WTC11 (cell line): ENCODE measurements at regions not wholly inside any gene's neighbourhood (a gene's known extent, or its start where the extent isn't known, plus 50 kb on each side); places are given as distances from the start of the nearest gene placed in this dataset.

Experiments used
- ATAC-seq: fragments of 200-7000 bp; cut with Tn5 transposase; 2 replicates; pipeline ENCODE4 v1.10.0; 2021; ENCODE audit warnings: mild to moderate bottlenecking, moderate library complexity
- CTCF ChIA-PET: fragments of 300-600 bp; sonication (Branson Sonifier 250); formaldehyde crosslinking; loops from one replicate; lab custom pipeline; 2021; ENCODE audit warnings: antibody characterized with exemption; lab: Charles Lee
- POLR2A ChIA-PET: fragments of 350-600 bp; sonication (Branson Sonifier 250); formaldehyde crosslinking; loops from one replicate; lab custom pipeline; 2021; ENCODE audit warnings: antibody characterized with exemption; lab: Charles Lee
- DNase-seq: peaks from one replicate; pipeline ENCODE4 v3.0.0; 2021; ENCODE audit warnings: low spot score
- H3K27ac Mint-ChIP-seq: 2 replicates; pipeline ENCODE4 v1.8.0; 2021; ENCODE audit warnings: mixed read lengths
- H3K27me3 Mint-ChIP-seq: 2 replicates; pipeline ENCODE4 v1.8.0; 2021; ENCODE audit warnings: low read depth, mild to moderate bottlenecking, moderate library complexity, mixed read lengths
- H3K36me3 Mint-ChIP-seq: 2 replicates; pipeline ENCODE4 v1.8.0; 2021; ENCODE audit warnings: mixed read lengths
- H3K4me1 Mint-ChIP-seq: 2 replicates; pipeline ENCODE4 v1.8.0; 2022; ENCODE audit warnings: mixed read lengths
- H3K4me3 Mint-ChIP-seq: 2 replicates; pipeline ENCODE4 v1.8.0; 2021; ENCODE audit warnings: mild to moderate bottlenecking, moderate library complexity, mixed read lengths
- H3K9me3 Mint-ChIP-seq: 2 replicates; pipeline ENCODE4 v1.8.0; 2021; ENCODE audit warnings: mixed read lengths
- ATF1 ChIP-seq: sonication (generic); formaldehyde crosslinking; IDR thresholded peaks from 2 replicates; pipeline ENCODE4 v1.8.1; 2023; ENCODE audit warnings: mild to moderate bottlenecking, moderate library complexity, missing genetic modification reagents
- CREB1 ChIP-seq: sonication (generic); formaldehyde crosslinking; IDR thresholded peaks from 2 replicates; pipeline ENCODE4 v1.8.0; 2023; ENCODE audit warnings: mild to moderate bottlenecking, missing genetic modification reagents
- ESRRA ChIP-seq: sonication (generic); formaldehyde crosslinking; IDR thresholded peaks from 2 replicates; pipeline ENCODE4 v1.8.1; 2022; ENCODE audit warnings: mild to moderate bottlenecking, missing genetic modification reagents, borderline replicate concordance
- FOXJ3 ChIP-seq: sonication (generic); formaldehyde crosslinking; IDR thresholded peaks from 2 replicates; pipeline ENCODE4 v1.9.0; 2021; ENCODE audit warnings: missing genetic modification reagents, mild to moderate bottlenecking, borderline replicate concordance
- GTF2I ChIP-seq: fragments of 250-450 bp; sonication (Bioruptor Pico); conservative IDR thresholded peaks from 2 replicates; pipeline ENCODE4 v1.4.0; 2021; ENCODE audit warnings: mild to moderate bottlenecking
- JAZF1 ChIP-seq: fragments of 250-450 bp; sonication (Bioruptor Pico); IDR thresholded peaks from 2 replicates; pipeline ENCODE4 v1.9.0; 2021; ENCODE audit warnings: moderate library complexity, mild to moderate bottlenecking, inconsistent platforms
- JUN ChIP-seq: sonication (generic); formaldehyde crosslinking; IDR thresholded peaks from 2 replicates; pipeline ENCODE4 v1.8.0; 2023; ENCODE audit warnings: mild to moderate bottlenecking, missing genetic modification reagents
- RELA ChIP-seq: sonication (generic); formaldehyde crosslinking; IDR thresholded peaks from 2 replicates; pipeline ENCODE4 v1.8.1; 2022; ENCODE audit warnings: missing genetic modification reagents, mild to moderate bottlenecking, borderline replicate concordance
- SOX15 ChIP-seq: fragments of 250-450 bp; sonication (Bioruptor Pico); IDR thresholded peaks from 2 replicates; pipeline ENCODE4 v1.9.0; 2021; ENCODE audit warnings: mild to moderate bottlenecking
- TEAD4 ChIP-seq: sonication (generic); formaldehyde crosslinking; IDR thresholded peaks from 2 replicates; pipeline ENCODE4 v1.8.0; 2022; ENCODE audit warnings: mild to moderate bottlenecking, missing genetic modification reagents
- ZBTB21 ChIP-seq: sonication (generic); formaldehyde crosslinking; IDR thresholded peaks from 2 replicates; pipeline ENCODE4 v1.8.1; 2023; ENCODE audit warnings: mild to moderate bottlenecking, missing genetic modification reagents, borderline replicate concordance
- TF ChIP-seq, protein P1 (sequence below): fragments of 250-450 bp; sonication (Bioruptor Pico); IDR thresholded peaks from 2 replicates; pipeline ENCODE4 v1.9.0; 2021; ENCODE audit warnings: moderate library complexity, mild to moderate bottlenecking, inconsistent platforms, borderline replicate concordance
- TF ChIP-seq, protein P2 (sequence below): fragments of 250-450 bp; sonication (Bioruptor Pico); IDR thresholded peaks from 2 replicates; pipeline ENCODE4 v1.8.0; 2021; ENCODE audit warnings: mild to moderate bottlenecking
- TF ChIP-seq, protein P3 (sequence below): sonication (generic); formaldehyde crosslinking; IDR thresholded peaks from 2 replicates; pipeline ENCODE4 v1.8.0; 2022; ENCODE audit warnings: missing genetic modification reagents
- TF ChIP-seq, protein P4 (sequence below): sonication (generic); formaldehyde crosslinking; conservative IDR thresholded peaks from 2 replicates; pipeline ENCODE4 v1.8.1; 2023; ENCODE audit warnings: mild to moderate bottlenecking, low read depth, missing genetic modification reagents, moderate library complexity
- TF ChIP-seq, protein P5 (sequence below): sonication (generic); formaldehyde crosslinking; IDR thresholded peaks from 2 replicates; pipeline ENCODE4 v1.8.0; 2023; ENCODE audit warnings: mild to moderate bottlenecking, missing genetic modification reagents
- TF ChIP-seq, protein P6 (sequence below): sonication (generic); formaldehyde crosslinking; IDR thresholded peaks from 2 replicates; pipeline ENCODE4 v1.8.1; 2022; ENCODE audit warnings: missing genetic modification reagents, borderline replicate concordance

DNA sequence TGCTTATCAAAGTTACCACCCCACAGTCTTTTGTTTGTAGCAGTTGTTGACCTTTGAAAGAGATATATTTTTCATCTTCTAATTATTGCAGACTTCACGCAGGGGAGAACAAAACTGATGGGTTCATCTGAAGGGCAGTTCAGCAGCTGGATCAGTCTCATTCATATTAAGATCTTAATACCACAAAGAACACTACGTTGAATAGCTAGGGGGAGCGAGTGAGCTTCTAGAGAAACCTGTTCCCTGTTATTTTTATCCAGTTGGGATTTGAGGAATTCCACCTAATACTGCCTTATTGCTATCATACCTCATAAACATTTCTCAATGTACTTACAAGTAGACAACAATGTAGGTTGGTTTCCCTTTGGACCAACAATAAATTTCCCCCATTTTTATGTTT is 306.1 kb upstream of the KIF2B start (continued):
- TF ChIP-seq, protein P1, sequence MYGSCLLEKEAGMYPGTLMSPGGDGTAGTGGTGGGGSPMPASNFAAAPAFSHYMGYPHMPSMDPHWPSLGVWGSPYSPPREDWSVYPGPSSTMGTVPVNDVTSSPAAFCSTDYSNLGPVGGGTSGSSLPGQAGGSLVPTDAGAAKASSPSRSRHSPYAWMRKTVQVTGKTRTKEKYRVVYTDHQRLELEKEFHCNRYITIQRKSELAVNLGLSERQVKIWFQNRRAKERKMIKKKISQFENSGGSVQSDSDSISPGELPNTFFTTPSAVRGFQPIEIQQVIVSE (CRISPR knock-in tag): no peak
- TF ChIP-seq, all 79 proteins: peak for 0

DNA sequence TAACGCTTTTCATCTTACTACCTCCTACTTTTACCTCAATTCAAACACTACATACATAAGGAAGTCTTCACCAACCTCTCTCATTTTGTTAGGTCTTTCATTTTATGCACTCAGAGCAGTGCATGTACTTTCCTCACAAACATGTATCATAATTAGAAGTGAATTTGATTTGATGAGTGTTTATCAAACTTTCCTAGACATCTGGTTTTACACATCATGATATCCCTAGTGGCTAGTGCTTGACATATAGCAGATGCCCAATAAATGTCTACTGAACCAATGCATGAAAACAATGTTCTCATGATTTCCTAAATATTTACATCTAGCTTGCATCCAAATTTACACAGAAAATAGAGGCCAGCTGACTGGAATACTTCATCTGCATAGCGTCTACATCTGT is 323.4 kb upstream of the KIF2B start:
- Mint-ChIP-seq H3K4me1 (0 out of 2 replicates have a peak, but pooled peaks cover 3% of the 10 kb centered on the region), H3K4me3 (no peak overlapping the region), H3K27ac (no peak overlapping the region), H3K36me3 (peaks cover 31% of the 10 kb centered on the region), H3K27me3 (no peaks in the 10 kb centered on the region), H3K9me3 (peaks cover 38% of the 10 kb centered on the region)
- CTCF ChIA-PET: no interaction called here
- DNase-seq: no peak
- POLR2A ChIA-PET: no interaction called here
- TF ChIP-seq, protein P2, sequence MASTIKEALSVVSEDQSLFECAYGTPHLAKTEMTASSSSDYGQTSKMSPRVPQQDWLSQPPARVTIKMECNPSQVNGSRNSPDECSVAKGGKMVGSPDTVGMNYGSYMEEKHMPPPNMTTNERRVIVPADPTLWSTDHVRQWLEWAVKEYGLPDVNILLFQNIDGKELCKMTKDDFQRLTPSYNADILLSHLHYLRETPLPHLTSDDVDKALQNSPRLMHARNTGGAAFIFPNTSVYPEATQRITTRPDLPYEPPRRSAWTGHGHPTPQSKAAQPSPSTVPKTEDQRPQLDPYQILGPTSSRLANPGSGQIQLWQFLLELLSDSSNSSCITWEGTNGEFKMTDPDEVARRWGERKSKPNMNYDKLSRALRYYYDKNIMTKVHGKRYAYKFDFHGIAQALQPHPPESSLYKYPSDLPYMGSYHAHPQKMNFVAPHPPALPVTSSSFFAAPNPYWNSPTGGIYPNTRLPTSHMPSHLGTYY (CRISPR knock-in tag): no peak
- no peak for TF ChIP-seq ZBTB21 (CRISPR knock-in tag)
- TF ChIP-seq ESRRA (CRISPR knock-in tag): no peak
- no peak for TF ChIP-seq ATF1
- TF ChIP-seq FOXJ3 (CRISPR knock-in tag): no peak
- TF ChIP-seq, protein P3, sequence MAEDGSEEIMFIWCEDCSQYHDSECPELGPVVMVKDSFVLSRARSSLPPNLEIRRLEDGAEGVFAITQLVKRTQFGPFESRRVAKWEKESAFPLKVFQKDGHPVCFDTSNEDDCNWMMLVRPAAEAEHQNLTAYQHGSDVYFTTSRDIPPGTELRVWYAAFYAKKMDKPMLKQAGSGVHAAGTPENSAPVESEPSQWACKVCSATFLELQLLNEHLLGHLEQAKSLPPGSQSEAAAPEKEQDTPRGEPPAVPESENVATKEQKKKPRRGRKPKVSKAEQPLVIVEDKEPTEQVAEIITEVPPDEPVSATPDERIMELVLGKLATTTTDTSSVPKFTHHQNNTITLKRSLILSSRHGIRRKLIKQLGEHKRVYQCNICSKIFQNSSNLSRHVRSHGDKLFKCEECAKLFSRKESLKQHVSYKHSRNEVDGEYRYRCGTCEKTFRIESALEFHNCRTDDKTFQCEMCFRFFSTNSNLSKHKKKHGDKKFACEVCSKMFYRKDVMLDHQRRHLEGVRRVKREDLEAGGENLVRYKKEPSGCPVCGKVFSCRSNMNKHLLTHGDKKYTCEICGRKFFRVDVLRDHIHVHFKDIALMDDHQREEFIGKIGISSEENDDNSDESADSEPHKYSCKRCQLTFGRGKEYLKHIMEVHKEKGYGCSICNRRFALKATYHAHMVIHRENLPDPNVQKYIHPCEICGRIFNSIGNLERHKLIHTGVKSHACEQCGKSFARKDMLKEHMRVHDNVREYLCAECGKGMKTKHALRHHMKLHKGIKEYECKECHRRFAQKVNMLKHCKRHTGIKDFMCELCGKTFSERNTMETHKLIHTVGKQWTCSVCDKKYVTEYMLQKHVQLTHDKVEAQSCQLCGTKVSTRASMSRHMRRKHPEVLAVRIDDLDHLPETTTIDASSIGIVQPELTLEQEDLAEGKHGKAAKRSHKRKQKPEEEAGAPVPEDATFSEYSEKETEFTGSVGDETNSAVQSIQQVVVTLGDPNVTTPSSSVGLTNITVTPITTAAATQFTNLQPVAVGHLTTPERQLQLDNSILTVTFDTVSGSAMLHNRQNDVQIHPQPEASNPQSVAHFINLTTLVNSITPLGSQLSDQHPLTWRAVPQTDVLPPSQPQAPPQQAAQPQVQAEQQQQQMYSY (CRISPR knock-in tag): no peak
- TF ChIP-seq GTF2I (CRISPR knock-in tag): no peak
- TF ChIP-seq, protein P4, sequence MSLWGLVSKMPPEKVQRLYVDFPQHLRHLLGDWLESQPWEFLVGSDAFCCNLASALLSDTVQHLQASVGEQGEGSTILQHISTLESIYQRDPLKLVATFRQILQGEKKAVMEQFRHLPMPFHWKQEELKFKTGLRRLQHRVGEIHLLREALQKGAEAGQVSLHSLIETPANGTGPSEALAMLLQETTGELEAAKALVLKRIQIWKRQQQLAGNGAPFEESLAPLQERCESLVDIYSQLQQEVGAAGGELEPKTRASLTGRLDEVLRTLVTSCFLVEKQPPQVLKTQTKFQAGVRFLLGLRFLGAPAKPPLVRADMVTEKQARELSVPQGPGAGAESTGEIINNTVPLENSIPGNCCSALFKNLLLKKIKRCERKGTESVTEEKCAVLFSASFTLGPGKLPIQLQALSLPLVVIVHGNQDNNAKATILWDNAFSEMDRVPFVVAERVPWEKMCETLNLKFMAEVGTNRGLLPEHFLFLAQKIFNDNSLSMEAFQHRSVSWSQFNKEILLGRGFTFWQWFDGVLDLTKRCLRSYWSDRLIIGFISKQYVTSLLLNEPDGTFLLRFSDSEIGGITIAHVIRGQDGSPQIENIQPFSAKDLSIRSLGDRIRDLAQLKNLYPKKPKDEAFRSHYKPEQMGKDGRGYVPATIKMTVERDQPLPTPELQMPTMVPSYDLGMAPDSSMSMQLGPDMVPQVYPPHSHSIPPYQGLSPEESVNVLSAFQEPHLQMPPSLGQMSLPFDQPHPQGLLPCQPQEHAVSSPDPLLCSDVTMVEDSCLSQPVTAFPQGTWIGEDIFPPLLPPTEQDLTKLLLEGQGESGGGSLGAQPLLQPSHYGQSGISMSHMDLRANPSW (CRISPR knock-in tag): no peak
- no peak for ATAC-seq

DNA sequence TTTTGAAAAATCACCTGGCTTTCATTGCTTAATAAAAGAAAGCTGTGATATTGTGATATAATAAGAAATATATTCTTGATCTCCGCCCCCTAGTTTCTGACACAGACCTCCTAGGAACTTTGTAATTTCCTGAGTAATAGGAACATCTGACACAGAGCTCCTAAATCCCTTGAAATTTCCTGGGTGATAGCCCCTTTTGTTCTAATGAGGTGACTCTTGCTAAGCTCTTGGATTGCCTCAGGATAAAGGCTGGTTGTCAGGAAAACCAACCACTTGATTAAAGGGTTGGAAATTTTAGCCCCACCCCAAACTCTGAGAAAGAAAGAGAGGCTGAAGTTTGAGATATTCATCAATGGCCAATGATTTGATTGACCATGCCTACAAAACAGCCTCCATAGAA is 326.4 kb upstream of the KIF2B start:
- H3K9me3 Mint-ChIP-seq: peaks cover 38% of the 10 kb centered on the region
- no peaks in the 10 kb centered on the region for H3K27me3 Mint-ChIP-seq
- peaks cover 29% of the 10 kb centered on the region for H3K36me3 Mint-ChIP-seq
- 0 out of 2 replicates have a peak, but pooled peaks cover 3% of the 10 kb centered on the region for H3K4me1 Mint-ChIP-seq
- no peak overlapping the region for H3K27ac Mint-ChIP-seq
- POLR2A ChIA-PET: no interaction called here
- no peak overlapping the region for H3K4me3 Mint-ChIP-seq
- no peak for DNase-seq
- no peak for ATAC-seq
- CTCF ChIA-PET: no interaction called here
- TF ChIP-seq, protein P5, sequence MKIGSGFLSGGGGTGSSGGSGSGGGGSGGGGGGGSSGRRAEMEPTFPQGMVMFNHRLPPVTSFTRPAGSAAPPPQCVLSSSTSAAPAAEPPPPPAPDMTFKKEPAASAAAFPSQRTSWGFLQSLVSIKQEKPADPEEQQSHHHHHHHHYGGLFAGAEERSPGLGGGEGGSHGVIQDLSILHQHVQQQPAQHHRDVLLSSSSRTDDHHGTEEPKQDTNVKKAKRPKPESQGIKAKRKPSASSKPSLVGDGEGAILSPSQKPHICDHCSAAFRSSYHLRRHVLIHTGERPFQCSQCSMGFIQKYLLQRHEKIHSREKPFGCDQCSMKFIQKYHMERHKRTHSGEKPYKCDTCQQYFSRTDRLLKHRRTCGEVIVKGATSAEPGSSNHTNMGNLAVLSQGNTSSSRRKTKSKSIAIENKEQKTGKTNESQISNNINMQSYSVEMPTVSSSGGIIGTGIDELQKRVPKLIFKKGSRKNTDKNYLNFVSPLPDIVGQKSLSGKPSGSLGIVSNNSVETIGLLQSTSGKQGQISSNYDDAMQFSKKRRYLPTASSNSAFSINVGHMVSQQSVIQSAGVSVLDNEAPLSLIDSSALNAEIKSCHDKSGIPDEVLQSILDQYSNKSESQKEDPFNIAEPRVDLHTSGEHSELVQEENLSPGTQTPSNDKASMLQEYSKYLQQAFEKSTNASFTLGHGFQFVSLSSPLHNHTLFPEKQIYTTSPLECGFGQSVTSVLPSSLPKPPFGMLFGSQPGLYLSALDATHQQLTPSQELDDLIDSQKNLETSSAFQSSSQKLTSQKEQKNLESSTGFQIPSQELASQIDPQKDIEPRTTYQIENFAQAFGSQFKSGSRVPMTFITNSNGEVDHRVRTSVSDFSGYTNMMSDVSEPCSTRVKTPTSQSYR (CRISPR knock-in tag): no peak
- TF ChIP-seq, protein P6, sequence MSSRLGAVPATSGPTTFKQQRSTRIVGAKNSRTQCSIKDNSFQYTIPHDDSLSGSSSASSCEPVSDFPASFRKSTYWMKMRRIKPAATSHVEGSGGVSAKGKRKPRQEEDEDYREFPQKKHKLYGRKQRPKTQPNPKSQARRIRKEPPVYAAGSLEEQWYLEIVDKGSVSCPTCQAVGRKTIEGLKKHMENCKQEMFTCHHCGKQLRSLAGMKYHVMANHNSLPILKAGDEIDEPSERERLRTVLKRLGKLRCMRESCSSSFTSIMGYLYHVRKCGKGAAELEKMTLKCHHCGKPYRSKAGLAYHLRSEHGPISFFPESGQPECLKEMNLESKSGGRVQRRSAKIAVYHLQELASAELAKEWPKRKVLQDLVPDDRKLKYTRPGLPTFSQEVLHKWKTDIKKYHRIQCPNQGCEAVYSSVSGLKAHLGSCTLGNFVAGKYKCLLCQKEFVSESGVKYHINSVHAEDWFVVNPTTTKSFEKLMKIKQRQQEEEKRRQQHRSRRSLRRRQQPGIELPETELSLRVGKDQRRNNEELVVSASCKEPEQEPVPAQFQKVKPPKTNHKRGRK (CRISPR knock-in tag): no peak
- TF ChIP-seq SOX15 (CRISPR knock-in tag) (no peak), RELA (CRISPR knock-in tag) (no peak), FOXJ3 (CRISPR knock-in tag) (no peak), TEAD4 (CRISPR knock-in tag) (no peak), ZBTB21 (CRISPR knock-in tag) (no peak), ATF1 (no peak), CREB1 (CRISPR knock-in tag) (no peak), JUN (CRISPR knock-in tag) (no peak), JAZF1 (CRISPR knock-in tag) (no peak)
- TF ChIP-seq, protein P4 (CRISPR knock-in tag): no peak
